Memory B cell (primary cell): ENCODE measurements at regions not wholly inside any gene's neighbourhood (a gene's known extent, or its start where the extent isn't known, plus 50 kb on each side); places are given as distances from the start of the nearest gene placed in this dataset.
"Not testable (repeated sequence)": the region's sequence is repeated elsewhere in the genome, so short reads cannot be mapped to it uniquely, and the experiment has no call there.

ENCODE experiments used
- ATAC-seq: fragments of 150-1000 bp; cut with Tn5 transposase; 2 replicates; pipeline ENCODE4 v1.10.0; 2021; ENCODE audit warnings: low read depth, mild to moderate bottlenecking, moderate library complexity
- DNase-seq, 2 donors: peaks; one replicate each; pipeline ENCODE4 v3.0.0; 2022; ENCODE audit warnings: low spot score in 2 of 2
- H3K27ac Mint-ChIP-seq: one replicate; pipeline ENCODE4 v1.8.0; 2022; ENCODE audit warnings: mild to moderate bottlenecking, moderate library complexity, mixed read lengths
- H3K27me3 Mint-ChIP-seq: one replicate; pipeline ENCODE4 v1.8.0; 2022; ENCODE audit warnings: mixed read lengths
- H3K36me3 Mint-ChIP-seq: one replicate; pipeline ENCODE4 v1.8.0; 2022; ENCODE audit warnings: mild to moderate bottlenecking, mixed read lengths
- H3K4me1 Mint-ChIP-seq: one replicate; pipeline ENCODE4 v1.8.0; 2022; ENCODE audit warnings: mixed read lengths
- H3K4me3 Mint-ChIP-seq: one replicate; pipeline ENCODE4 v1.8.0; 2022; ENCODE audit warnings: mild to moderate bottlenecking, moderate library complexity, mixed read lengths
- H3K9me3 Mint-ChIP-seq: one replicate; pipeline ENCODE4 v1.8.0; 2022; ENCODE audit warnings: mixed read lengths

GRCh38 chr20:29427201-29428060 is 1830.0 kb upstream of the DEFB115 start:
- no peaks in the 10 kb centered on the region for H3K9me3 Mint-ChIP-seq
- H3K4me3 Mint-ChIP-seq: no peak overlapping the region
- H3K36me3 Mint-ChIP-seq: no peaks in the 10 kb centered on the region
- H3K27ac Mint-ChIP-seq: no peak overlapping the region
- no peaks in the 10 kb centered on the region for H3K4me1 Mint-ChIP-seq
- no peak for DNase-seq
- ATAC-seq: no peak
- no peaks in the 10 kb centered on the region for H3K27me3 Mint-ChIP-seq

GRCh38 chr20:29430531-29430930 is 1826.9 kb upstream of the DEFB115 start:
- ATAC-seq (no peak), DNase-seq (no peak)
- no peak overlapping the region for H3K4me3 Mint-ChIP-seq
- H3K27me3 Mint-ChIP-seq: no peaks in the 10 kb centered on the region
- H3K36me3 Mint-ChIP-seq: no peaks in the 10 kb centered on the region
- no peak overlapping the region for H3K27ac Mint-ChIP-seq
- H3K4me1 Mint-ChIP-seq: no peaks in the 10 kb centered on the region
- H3K9me3 Mint-ChIP-seq: no peaks in the 10 kb centered on the region

GRCh38 chr20:29440721-29441120 is 1816.7 kb upstream of the DEFB115 start:
- not testable (repeated sequence) for H3K4me3 Mint-ChIP-seq, H3K4me1 Mint-ChIP-seq, H3K9me3 Mint-ChIP-seq, ATAC-seq, H3K27ac Mint-ChIP-seq, DNase-seq, H3K36me3 Mint-ChIP-seq, H3K27me3 Mint-ChIP-seq

- not testable (repeated sequence) for H3K4me1 Mint-ChIP-seq, H3K36me3 Mint-ChIP-seq, H3K27me3 Mint-ChIP-seq, ATAC-seq, H3K9me3 Mint-ChIP-seq, H3K4me3 Mint-ChIP-seq, DNase-seq, H3K27ac Mint-ChIP-seq
Measured at GRCh38 chr20:29443206-29443781, 1814.2 kb upstream of the DEFB115 start.

GRCh38 chr20:29443819-29444218 is 1813.6 kb upstream of the DEFB115 start:
- no peaks in the 10 kb centered on the region for H3K27me3 Mint-ChIP-seq
- no peak overlapping the region for H3K27ac Mint-ChIP-seq
- ATAC-seq: no peak
- H3K36me3 Mint-ChIP-seq: no peaks in the 10 kb centered on the region
- H3K4me3 Mint-ChIP-seq: no peak overlapping the region
- DNase-seq: no peak
- H3K4me1 Mint-ChIP-seq: no peaks in the 10 kb centered on the region
- no peaks in the 10 kb centered on the region for H3K9me3 Mint-ChIP-seq

- peak; percentile 55 for ATAC-seq
- not testable (repeated sequence) for H3K27me3 Mint-ChIP-seq, H3K36me3 Mint-ChIP-seq
Measured at GRCh38 chr20:29445050-29445907, 1812.2 kb upstream of the DEFB115 start.

GRCh38 chr20:29447517-29448484 is 1809.7 kb upstream of the DEFB115 start:
- not testable (repeated sequence) for H3K4me1 Mint-ChIP-seq, H3K4me3 Mint-ChIP-seq, H3K27ac Mint-ChIP-seq, H3K9me3 Mint-ChIP-seq, ATAC-seq, H3K27me3 Mint-ChIP-seq, H3K36me3 Mint-ChIP-seq, DNase-seq

More at GRCh38 chr20:29445050-29445907, 1812.2 kb upstream of the DEFB115 start:
- not testable (repeated sequence) for H3K9me3 Mint-ChIP-seq, H3K27ac Mint-ChIP-seq, H3K4me1 Mint-ChIP-seq, DNase-seq
- H3K4me3 Mint-ChIP-seq: peak overlapping the region; percentile 53

GRCh38 chr20:29448806-29449470 is 1808.5 kb upstream of the DEFB115 start:
- DNase-seq: no peak
- Mint-ChIP-seq H3K4me1 (no peaks in the 10 kb centered on the region), H3K36me3 (no peaks in the 10 kb centered on the region), H3K9me3 (peaks cover 3% of the 10 kb centered on the region), H3K27ac (no peak overlapping the region), H3K4me3 (no peak overlapping the region), H3K27me3 (peaks cover 4% of the 10 kb centered on the region)
- ATAC-seq: no peak

GRCh38 chr20:29452186-29452585 is 1805.3 kb upstream of the DEFB115 start:
- DNase-seq (no peak), ATAC-seq (no peak)
- Mint-ChIP-seq H3K9me3 (peaks cover 3% of the 10 kb centered on the region), H3K27ac (no peak overlapping the region), H3K4me1 (no peaks in the 10 kb centered on the region), H3K36me3 (no peaks in the 10 kb centered on the region), H3K27me3 (peaks cover 4% of the 10 kb centered on the region), H3K4me3 (no peak overlapping the region)

GRCh38 chr20:29456987-29457693 is 1800.3 kb upstream of the DEFB115 start:
- ATAC-seq, H3K27me3 Mint-ChIP-seq, DNase-seq, H3K36me3 Mint-ChIP-seq, H3K4me3 Mint-ChIP-seq, H3K9me3 Mint-ChIP-seq, H3K4me1 Mint-ChIP-seq, H3K27ac Mint-ChIP-seq: not testable (repeated sequence)

- Mint-ChIP-seq H3K27ac (no peak overlapping the region), H3K36me3 (peaks cover 2% of the 10 kb centered on the region), H3K4me3 (no peak overlapping the region), H3K9me3 (peaks cover 3% of the 10 kb centered on the region), H3K4me1 (no peaks in the 10 kb centered on the region), H3K27me3 (peaks cover 1% of the 10 kb centered on the region)
- DNase-seq: no peak
- ATAC-seq: no peak
Measured at GRCh38 chr20:29472606-29473005, 1784.9 kb upstream of the DEFB115 start.

GRCh38 chr20:29492840-29493239 is 1764.6 kb upstream of the DEFB115 start:
- not testable (repeated sequence) for DNase-seq, H3K36me3 Mint-ChIP-seq, H3K27ac Mint-ChIP-seq, H3K9me3 Mint-ChIP-seq, H3K4me3 Mint-ChIP-seq, ATAC-seq, H3K27me3 Mint-ChIP-seq, H3K4me1 Mint-ChIP-seq
